HG03066 (cell line): ENCODE measurements at regions not wholly inside any gene's neighbourhood (a gene's known extent, or its start where the extent isn't known, plus 50 kb on each side); places are given as distances from the start of the nearest gene placed in this dataset.

Experiments used
- ATAC-seq: cut with Tn5 transposase; IDR thresholded peaks from one replicate; pipeline ENCODE4 v1.9.1; 2021; ENCODE audit warnings: low read depth; ENCODE audit not compliant: unreplicated experiment

GRCh38 chr2:39608686-39609441, 56.9 kb upstream of the TMEM178A start:
- ATAC-seq: no peak

- no peak for ATAC-seq
Observed at GRCh38 chr2:39609917-39610316, 55.8 kb upstream of the TMEM178A start.

- no peak for ATAC-seq
Observed at GRCh38 chr2:39615675-39616074, 50.0 kb upstream of the TMEM178A start.
